Esophagus squamous epithelium (tissue), 4 donors: ENCODE measurements at regions not wholly inside any gene's neighbourhood (a gene's known extent, or its start where the extent isn't known, plus 50 kb on each side); places are given as distances from the start of the nearest gene placed in this dataset.

ENCODE experiments used
- CTCF ChIP-seq, 6 experiments: fragments of 450-650 bp in 4 of 6; fragments of 200-600 bp in 2 of 6; sonication (generic) in 2 of 6; IDR thresholded peaks; one replicate each; pipeline ENCODE4 v1.5.1; 2016 to 2019; ENCODE audit warnings: antibody characterized with exemption in 6 of 6, mild to moderate bottlenecking in 4 of 6, moderate library complexity in 4 of 6
- POLR2A ChIP-seq, 4 donors: fragments of 450-650 bp; IDR thresholded peaks; one replicate each; pipeline ENCODE4 v1.6.1; 2017; ENCODE audit warnings: antibody characterized with exemption in 4 of 4, mild to moderate bottlenecking in 4 of 4, moderate library complexity in 3 of 4

DNA sequence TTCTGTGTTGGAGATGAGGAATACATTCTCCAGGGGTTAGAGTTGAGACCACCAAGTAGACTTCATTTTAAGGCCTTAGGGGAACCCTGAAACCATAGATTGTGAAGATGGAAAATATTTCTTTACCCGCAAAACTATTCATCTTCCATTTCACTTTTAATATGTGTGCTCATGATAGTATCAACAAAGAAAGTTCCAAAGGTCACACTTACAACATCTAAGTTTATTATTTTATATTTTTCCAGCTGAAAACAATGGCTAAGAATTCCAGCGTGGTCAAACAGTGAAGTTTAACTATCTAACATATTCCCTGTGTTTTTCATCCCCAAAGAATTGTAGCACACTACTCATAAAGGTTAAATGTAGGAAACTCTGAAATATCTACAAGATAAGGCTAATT lies 214.5 kb upstream of the GIMD1 start:
- TF ChIP-seq CTCF (IDR thresholded peaks at IDR 0.05) = no peak
- no peak for TF ChIP-seq POLR2A (IDR thresholded peaks at IDR 0.05)
